GM23248 (cell line): ENCODE measurements at regions not wholly inside any gene's neighbourhood (a gene's known extent, or its start where the extent isn't known, plus 50 kb on each side); places are given as distances from the start of the nearest gene placed in this dataset.

Source experiments
- EZH2 ChIP-seq: fragments of 200-600 bp; sonication (generic); IDR thresholded peaks from 2 replicates; pipeline ENCODE4 v1.6.1; 2018; ENCODE audit warnings: antibody characterized with exemption, mild to moderate bottlenecking; ENCODE audit not compliant: insufficient read depth, poor library complexity, severe bottlenecking
- EZH2phosphoT487 ChIP-seq: fragments of 200-600 bp; sonication (generic); IDR thresholded peaks from 2 replicates; pipeline ENCODE4 v1.6.1; 2018; ENCODE audit warnings: antibody characterized with exemption, moderate library complexity, mild to moderate bottlenecking, low read depth; ENCODE audit not compliant: insufficient read depth

GRCh38 chr20:23212464-23212995 is 126.4 kb upstream of the CD93 start:
- TF ChIP-seq EZH2phosphoT487 = no peak
- no peak for TF ChIP-seq EZH2
